ENCODE measurements at regions not wholly inside any gene's neighbourhood (a gene's known extent, or its start where the extent isn't known, plus 50 kb on each side); places are given as distances from the start of the nearest gene placed in this dataset.
A peak's percentile ranks its signal among the peaks of the same experiment; 100 is the strongest.

DNA sequence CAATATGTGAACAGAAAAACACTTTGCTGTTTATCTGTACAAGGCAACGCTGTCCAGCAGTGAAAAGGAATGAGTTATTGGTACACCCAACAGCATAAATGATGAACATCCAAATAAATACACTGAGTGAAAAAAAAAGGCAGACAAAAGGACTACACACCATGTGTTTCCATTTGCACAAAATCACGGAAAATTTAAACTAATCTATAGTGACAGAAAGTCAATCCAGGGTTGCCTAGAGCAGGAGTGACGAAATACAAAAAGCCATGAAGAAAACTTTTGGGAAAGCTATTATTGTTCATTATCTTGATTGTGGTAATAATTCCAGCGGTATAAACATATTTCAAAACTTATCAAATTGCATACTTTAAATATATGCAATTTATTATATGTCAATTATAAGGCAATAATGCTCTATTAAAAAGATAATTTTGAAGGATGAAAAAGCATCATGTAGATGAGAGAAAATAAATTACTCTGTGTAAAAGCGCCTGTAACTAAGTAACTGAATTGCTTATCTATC, 578.0 kb upstream of the TMEM132C start:
- ChIA-PET CTCF (interaction anchor here (1.1 to 1.9 kb wide), 4 partner anchors 11 to 580 kb away, joined by 3 to 10 read pairs (median 6); no protein-coding TSS in a partner anchor), POLR2A (no interaction called here)
- TF ChIP-seq, protein P1, sequence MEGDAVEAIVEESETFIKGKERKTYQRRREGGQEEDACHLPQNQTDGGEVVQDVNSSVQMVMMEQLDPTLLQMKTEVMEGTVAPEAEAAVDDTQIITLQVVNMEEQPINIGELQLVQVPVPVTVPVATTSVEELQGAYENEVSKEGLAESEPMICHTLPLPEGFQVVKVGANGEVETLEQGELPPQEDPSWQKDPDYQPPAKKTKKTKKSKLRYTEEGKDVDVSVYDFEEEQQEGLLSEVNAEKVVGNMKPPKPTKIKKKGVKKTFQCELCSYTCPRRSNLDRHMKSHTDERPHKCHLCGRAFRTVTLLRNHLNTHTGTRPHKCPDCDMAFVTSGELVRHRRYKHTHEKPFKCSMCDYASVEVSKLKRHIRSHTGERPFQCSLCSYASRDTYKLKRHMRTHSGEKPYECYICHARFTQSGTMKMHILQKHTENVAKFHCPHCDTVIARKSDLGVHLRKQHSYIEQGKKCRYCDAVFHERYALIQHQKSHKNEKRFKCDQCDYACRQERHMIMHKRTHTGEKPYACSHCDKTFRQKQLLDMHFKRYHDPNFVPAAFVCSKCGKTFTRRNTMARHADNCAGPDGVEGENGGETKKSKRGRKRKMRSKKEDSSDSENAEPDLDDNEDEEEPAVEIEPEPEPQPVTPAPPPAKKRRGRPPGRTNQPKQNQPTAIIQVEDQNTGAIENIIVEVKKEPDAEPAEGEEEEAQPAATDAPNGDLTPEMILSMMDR (IDR thresholded peaks at IDR 0.05; ENCODE audit: low read depth, low read length): no peak
- DNase-seq (ENCODE audit: low read depth, low spot score): no peak
- no peak overlapping the region for H3K27ac ChIP-seq (ENCODE audit: low read depth, low read length)
- no peak overlapping the region for H3K4me3 ChIP-seq (ENCODE audit: low read depth, low read length)
- no peaks in the 10 kb centered on the region; the same call in 1 of the 2 replicates for H3K9me3 ChIP-seq (ENCODE audit: control insufficient read depth, insufficient read depth, low read length)
- no peaks in the 10 kb centered on the region for H3K27me3 ChIP-seq (ENCODE audit: control insufficient read depth, insufficient read depth, low read length)

DNA sequence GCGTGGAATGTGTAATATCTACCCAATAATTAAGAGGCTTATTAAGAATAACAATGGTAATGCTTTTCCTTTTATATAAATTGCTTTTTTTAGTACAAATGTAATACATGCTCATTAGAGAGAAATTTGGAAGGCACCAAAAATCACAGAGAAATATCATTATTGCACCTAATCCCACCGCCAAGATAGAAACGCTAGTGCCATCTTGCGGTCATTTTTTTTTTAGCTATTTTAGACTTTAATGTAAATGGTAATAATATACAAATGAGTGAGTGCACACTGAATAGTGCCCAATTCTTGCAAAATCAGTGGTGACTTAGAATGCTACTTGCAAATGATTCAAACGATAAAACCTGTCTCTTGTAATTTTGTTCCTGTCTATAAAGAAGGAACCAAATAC, 576.8 kb upstream of the TMEM132C start:
- TF ChIP-seq, protein P1 (IDR thresholded peaks at IDR 0.05; ENCODE audit: low read depth, low read length): peak; percentile 38
- Histone ChIP-seq H3K27ac (ENCODE audit: low read depth, low read length) (no peak overlapping the region), H3K9me3 (ENCODE audit: control insufficient read depth, insufficient read depth, low read length) (no peaks in the 10 kb centered on the region; the same call in 1 of the 2 replicates), H3K4me3 (ENCODE audit: low read depth, low read length) (no peak overlapping the region), H3K27me3 (ENCODE audit: control insufficient read depth, insufficient read depth, low read length) (no peaks in the 10 kb centered on the region)
- ChIA-PET CTCF (interaction anchor here (0.7 to 1.9 kb wide), 6 partner anchors 12 to 581 kb away, joined by 3 to 10 read pairs (median 4); no protein-coding TSS in a partner anchor), POLR2A (no interaction called here)
- no peak for DNase-seq (ENCODE audit: low read depth, low spot score)

DNA sequence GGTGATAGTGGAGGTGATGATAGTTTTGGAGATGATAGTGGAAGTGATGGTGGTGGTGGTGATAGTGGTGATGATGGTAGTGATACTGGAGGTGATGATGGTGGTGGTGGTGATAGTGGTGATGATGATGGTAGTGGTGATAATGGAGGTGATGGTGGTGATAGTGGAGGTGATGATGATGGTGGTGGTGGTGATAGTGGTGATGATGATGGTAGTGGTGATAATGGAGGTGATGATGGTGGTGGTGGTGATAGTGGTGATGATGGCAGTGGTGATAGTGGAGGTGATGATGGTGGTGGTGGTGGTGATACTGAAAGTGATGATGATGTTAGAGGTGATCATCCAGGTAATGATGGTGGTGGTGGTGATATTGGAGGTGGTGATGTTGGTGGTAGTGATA, 570.0 kb upstream of the TMEM132C start:
- ChIA-PET CTCF (no interaction called here), POLR2A (no interaction called here)
- no peak overlapping the region for H3K4me3 ChIP-seq (ENCODE audit: low read depth, low read length)
- TF ChIP-seq, protein P1 (IDR thresholded peaks at IDR 0.05; ENCODE audit: low read depth, low read length): no peak
- no peaks in the 10 kb centered on the region for H3K27me3 ChIP-seq (ENCODE audit: control insufficient read depth, insufficient read depth, low read length)
- H3K9me3 ChIP-seq (ENCODE audit: control insufficient read depth, insufficient read depth, low read length): no peaks in the 10 kb centered on the region
- H3K27ac ChIP-seq (ENCODE audit: low read depth, low read length): no peak overlapping the region
- no peak for DNase-seq (ENCODE audit: low read depth, low spot score)

DNA sequence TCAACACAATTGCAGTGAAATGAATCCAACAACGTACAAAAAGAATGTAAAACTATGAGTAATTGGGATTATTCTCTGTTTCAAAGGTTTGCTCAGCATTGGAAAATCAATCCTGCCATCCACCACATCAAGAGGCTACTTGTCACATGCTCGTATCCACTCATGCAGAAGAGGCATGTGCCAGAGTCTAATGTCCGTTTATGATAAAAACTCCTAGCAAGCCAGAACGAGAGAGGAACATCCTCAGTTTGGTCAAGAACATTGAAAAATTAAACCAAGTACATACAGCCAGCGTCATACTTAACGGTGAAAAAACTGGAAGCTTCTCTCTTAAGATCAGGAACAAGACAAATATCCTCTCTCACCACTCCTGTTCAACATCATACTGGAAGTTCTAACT, 563.9 kb upstream of the TMEM132C start:
- Histone ChIP-seq H3K4me3 (ENCODE audit: low read depth, low read length) (no peak overlapping the region), H3K27me3 (ENCODE audit: control insufficient read depth, insufficient read depth, low read length) (no peaks in the 10 kb centered on the region), H3K27ac (ENCODE audit: low read depth, low read length) (no peak overlapping the region), H3K9me3 (ENCODE audit: control insufficient read depth, insufficient read depth, low read length) (no peaks in the 10 kb centered on the region; the same call in none of the 2 replicates)
- TF ChIP-seq, protein P1 (IDR thresholded peaks at IDR 0.05; ENCODE audit: low read depth, low read length): no peak
- CTCF ChIA-PET: interaction anchor here (1.6 kb wide), 1 partner anchor 26 kb away, joined by 4 read pairs; no protein-coding TSS in a partner anchor
- POLR2A ChIA-PET: no interaction called here
- DNase-seq (ENCODE audit: low read depth, low spot score): no peak

DNA sequence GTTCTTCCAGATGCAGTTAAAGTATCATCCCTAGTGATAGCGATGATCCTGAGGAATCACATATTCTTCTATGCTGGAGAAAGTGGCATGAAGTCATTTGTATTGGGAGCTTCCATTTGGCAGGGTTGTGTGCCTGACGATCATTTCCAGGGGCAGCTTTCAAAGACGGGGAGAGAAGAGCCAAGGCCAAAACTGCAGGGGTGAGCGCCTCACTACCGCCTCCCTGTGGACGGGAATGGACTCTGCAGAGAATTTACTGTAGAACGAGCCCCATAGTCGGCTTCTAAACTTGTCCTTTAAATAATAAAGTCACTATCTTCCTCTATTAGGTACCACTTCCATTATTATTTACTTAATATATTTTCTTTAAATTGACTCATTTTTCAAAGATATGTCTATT, 555.9 kb upstream of the TMEM132C start:
- peaks cover 3% of the 10 kb centered on the region for H3K9me3 ChIP-seq (ENCODE audit: control insufficient read depth, insufficient read depth, low read length)
- no peak for DNase-seq (ENCODE audit: low read depth, low spot score)
- no peak overlapping the region for H3K27ac ChIP-seq (ENCODE audit: low read depth, low read length)
- ChIA-PET CTCF (interaction anchor here (1.0 to 1.2 kb wide), 2 partner anchors 34 to 216 kb away, joined by 3 to 4 read pairs; no protein-coding TSS in a partner anchor), POLR2A (no interaction called here)
- H3K27me3 ChIP-seq (ENCODE audit: control insufficient read depth, insufficient read depth, low read length): no peaks in the 10 kb centered on the region
- no peak overlapping the region for H3K4me3 ChIP-seq (ENCODE audit: low read depth, low read length)
- TF ChIP-seq, protein P1 (IDR thresholded peaks at IDR 0.05; ENCODE audit: low read depth, low read length): peak; percentile 15; the same call in 1 of the 2 replicates
